GM18499 (cell line): ENCODE measurements at regions not wholly inside any gene's neighbourhood (a gene's known extent, or its start where the extent isn't known, plus 50 kb on each side); places are given as distances from the start of the nearest gene placed in this dataset.
A peak's percentile ranks its signal among the peaks of the same experiment; 100 is the strongest.

Experiments
- ATAC-seq: cut with Tn5 transposase; IDR thresholded peaks from one replicate; pipeline ENCODE4 v1.9.1; 2021; ENCODE audit warnings: moderate number of reproducible peaks; ENCODE audit not compliant: insufficient read depth, unreplicated experiment

DNA sequence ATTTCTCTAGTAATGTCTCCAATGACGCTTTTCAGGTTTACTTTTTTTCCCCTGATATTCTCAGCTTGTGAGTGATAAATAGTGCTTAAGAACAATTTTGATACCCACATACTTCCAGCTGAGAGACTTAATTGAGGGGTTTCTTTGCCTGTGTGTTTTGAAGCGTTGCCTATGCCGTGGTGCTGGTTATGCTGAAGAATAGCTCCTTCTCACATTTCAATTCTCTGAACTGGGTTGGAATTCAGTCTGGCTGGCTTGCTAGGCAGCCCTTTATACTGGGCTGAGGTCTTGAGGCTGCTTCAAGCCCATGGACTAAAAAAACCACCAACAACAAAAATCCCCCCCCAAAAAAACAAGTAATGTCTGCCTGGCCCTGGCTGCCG is 87.4 kb downstream of the CHST2 start:
- ATAC-seq = no peak

DNA sequence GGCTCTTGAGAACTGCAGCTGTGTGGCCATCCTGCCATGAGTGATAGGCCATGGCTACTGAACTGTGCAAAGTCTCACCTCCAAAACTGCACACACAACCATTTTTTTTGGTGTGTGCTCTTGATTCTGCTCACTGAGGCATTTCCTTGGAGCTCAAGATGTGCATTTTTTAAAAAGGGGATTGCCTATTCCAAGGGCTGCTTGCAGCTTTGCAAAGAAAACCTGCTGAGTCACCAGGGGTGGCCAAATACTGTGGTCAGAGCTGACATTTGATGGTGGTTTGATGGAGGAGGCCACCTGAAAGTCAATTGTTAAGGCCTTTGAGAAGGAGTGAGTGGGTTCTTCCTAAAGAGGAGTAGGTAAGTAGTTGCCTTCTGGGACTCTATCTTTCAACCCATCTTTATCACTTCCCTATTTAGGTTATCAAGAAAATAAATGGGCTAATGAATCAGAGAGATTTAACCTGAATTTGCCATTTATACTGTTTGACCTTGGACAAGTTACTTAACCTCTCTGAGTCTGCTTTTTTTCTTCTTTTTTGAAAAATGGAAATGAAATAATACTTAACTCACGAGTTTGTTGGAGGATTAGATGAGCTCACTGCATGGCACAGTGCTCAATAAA is 87.9 kb downstream of the CHST2 start:
- ATAC-seq = peak; percentile 88

DNA sequence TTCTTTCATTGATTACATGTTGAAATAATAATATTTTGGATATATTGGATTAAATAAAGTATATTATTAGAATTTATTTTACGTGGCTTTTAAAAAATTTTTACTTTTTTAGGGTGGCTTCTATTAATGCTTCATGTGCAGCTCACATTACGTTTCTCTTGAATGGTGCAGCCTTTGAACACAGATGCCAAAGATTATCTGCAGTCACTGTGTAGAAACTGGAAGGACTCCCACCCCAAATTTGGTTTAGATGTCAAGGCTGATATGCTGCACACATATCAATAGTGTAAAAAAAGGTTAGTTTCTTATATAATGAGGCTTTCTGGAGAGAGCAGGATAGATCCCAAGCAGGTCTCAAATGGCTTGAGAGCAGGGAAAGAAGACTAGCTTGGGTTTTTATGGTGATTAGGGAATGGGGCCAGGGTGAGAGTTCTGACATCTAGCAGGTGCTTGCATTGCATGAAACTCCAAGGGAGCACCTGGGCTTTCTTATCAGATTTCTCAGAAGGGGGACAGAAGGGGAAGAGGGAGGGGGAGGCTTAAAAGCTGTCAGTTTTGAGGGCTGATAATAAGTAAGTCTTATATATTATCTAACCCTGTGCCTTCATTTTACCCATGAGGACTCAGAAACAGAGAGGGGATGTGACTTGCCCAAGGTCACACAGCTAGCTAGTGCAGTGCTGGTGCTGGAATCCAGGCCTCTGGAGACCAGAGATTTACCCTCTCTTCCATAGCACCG is 89.6 kb downstream of the CHST2 start:
- no peak for ATAC-seq

DNA sequence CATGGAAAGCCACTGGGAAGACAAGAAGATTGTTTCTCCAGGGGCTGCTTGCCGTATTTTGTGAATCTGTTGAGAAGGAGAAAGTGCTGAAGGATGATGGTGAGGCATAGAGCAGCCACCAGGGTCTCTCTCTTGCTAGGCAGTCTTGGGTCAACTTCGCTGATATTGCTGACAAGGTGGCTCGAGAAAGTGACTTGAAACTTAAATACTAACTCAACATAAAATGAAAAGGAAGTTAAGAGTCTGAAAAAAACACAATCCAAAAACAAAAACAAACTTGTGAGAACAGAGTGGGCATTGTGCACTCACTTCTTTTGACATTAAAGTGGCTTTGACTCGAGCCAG is 90.1 kb downstream of the CHST2 start:
- no peak for ATAC-seq

DNA sequence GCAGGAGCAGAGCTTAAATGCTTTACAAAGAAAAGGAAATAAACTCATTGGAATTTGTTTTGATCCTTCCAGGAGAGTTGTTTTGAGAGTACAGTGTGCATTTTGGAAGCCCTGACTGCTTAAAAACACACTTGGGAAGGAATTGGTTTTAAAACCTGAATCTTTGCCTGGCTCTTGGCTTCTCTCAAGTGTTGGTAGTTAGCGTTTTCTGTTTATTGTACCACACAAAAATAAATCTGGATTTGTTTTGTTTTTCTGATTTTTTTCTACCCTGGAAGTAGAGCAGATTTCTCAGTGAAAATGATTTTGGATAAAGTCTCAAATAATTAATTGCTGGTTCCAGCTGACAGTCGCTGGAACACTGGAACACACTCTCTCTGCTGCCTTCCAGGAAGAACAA is 90.6 kb downstream of the CHST2 start:
- no peak for ATAC-seq

DNA sequence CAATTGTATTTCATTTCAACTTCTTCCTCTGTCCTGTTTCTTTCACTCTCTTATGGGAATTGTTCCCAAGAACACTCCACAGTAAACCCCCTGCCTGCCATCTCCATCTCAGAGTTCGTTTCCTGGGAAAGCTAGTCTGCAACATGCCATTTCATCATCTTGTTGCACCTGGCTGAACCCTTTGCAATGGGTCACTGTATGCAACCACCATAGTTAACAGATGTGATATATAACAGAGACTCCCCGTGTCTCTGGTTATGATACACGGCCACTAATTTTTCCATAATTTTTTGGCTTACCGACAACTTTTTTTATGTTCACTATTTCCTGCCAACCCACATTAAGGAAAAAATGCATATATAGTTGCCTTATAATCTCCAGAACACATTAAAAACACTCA is 95.5 kb downstream of the CHST2 start:
- no peak for ATAC-seq
